ENCODE measurements at regions not wholly inside any gene's neighbourhood (a gene's known extent, or its start where the extent isn't known, plus 50 kb on each side); places are given as distances from the start of the nearest gene placed in this dataset.
A peak's percentile ranks its signal among the peaks of the same experiment; 100 is the strongest.

DNA sequence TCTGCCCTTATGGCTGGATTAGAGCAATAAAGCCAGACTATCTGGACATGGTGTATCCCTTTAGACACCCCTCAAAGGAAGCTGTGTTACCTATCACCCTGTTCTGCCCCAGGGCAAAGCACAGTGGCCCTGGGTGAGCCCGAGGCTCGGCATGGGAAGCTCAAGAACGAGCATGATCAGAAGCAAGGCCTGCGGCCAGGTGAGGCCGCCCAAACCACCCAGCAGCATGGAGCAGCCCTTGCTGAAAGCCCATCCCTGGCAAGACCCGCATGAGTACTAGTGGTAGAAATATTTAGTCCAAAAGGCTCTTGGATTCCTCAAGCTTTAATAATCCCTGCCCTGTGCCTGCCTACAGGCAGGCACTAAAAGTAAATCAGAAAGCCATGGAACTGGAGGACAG is 261.1 kb downstream of the MEX3B start:
- peaks cover 9% of the 10 kb centered on the region for H3K4me1 Mint-ChIP-seq
- H3K27me3 Mint-ChIP-seq (ENCODE audit: insufficient read depth, low read depth), result peaks cover 4% of the 10 kb centered on the region
- no peak overlapping the region for H2AFZ ChIP-seq (replicated peaks)
- no peak for TF ChIP-seq EZH2phosphoT487 (IDR thresholded peaks at IDR 0.05)
- no peak for TF ChIP-seq EZH2 (IDR thresholded peaks at IDR 0.05)
- TF ChIP-seq, protein P1, sequence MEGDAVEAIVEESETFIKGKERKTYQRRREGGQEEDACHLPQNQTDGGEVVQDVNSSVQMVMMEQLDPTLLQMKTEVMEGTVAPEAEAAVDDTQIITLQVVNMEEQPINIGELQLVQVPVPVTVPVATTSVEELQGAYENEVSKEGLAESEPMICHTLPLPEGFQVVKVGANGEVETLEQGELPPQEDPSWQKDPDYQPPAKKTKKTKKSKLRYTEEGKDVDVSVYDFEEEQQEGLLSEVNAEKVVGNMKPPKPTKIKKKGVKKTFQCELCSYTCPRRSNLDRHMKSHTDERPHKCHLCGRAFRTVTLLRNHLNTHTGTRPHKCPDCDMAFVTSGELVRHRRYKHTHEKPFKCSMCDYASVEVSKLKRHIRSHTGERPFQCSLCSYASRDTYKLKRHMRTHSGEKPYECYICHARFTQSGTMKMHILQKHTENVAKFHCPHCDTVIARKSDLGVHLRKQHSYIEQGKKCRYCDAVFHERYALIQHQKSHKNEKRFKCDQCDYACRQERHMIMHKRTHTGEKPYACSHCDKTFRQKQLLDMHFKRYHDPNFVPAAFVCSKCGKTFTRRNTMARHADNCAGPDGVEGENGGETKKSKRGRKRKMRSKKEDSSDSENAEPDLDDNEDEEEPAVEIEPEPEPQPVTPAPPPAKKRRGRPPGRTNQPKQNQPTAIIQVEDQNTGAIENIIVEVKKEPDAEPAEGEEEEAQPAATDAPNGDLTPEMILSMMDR (IDR thresholded peaks at IDR 0.05), result no peak
- H3K27me3 ChIP-seq, result no peaks in the 10 kb centered on the region
- H3K9me3 Mint-ChIP-seq, result peaks cover 11% of the 10 kb centered on the region
- no peak for DNase-seq (ENCODE audit: low spot score)
- no peaks in the 10 kb centered on the region for H3K9me3 ChIP-seq (ENCODE audit: low read depth)
- peaks cover 12% of the 10 kb centered on the region for H4K20me1 ChIP-seq (ENCODE audit: low read depth)
- no peaks in the 10 kb centered on the region for H3F3A ChIP-seq (ENCODE audit: low read depth)
- peaks cover 5% of the 10 kb centered on the region for H3K4me1 ChIP-seq
- H3K79me2 ChIP-seq (ENCODE audit: low read depth), result peaks cover 19% of the 10 kb centered on the region
- no peak overlapping the region for H3K27ac ChIP-seq
- no peak overlapping the region for H3K4me3 ChIP-seq
- no peak overlapping the region for H3K9ac ChIP-seq
- no peak overlapping the region for H3K4me3 Mint-ChIP-seq
- no peaks in the 10 kb centered on the region for H3K36me3 Mint-ChIP-seq
- H3K4me2 ChIP-seq, result peak overlapping the region; percentile 16
- no peaks in the 10 kb centered on the region for H3K36me3 ChIP-seq
- no peak overlapping the region for H3K27ac Mint-ChIP-seq

DNA sequence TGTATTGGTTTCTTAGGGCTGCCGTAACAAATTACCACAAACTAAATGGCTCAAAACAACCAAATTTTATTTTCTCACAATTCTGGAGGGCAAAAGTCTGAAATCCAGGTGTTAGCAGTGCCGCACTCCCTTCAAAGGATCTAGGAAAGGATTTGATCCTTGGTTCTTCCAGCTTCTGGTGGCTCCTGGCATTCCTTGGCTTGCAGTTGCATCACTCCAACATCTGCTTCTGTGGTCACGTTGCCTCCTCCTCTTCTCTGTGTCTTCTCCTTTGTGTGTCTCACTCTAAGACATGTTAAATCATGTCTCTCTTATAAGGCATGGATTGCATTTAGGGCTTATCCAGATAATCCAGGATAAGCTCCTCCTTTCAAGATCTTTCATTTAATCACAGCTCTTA is 262.2 kb downstream of the MEX3B start:
- Histone ChIP-seq H3K9ac (no peak overlapping the region), H3F3A (ENCODE audit: low read depth) (no peaks in the 10 kb centered on the region), H2AFZ (replicated peaks) (no peak overlapping the region), H3K27me3 (no peaks in the 10 kb centered on the region), H3K36me3 (no peaks in the 10 kb centered on the region), H3K4me1 (peaks cover 5% of the 10 kb centered on the region), H3K79me2 (ENCODE audit: low read depth) (peaks cover 12% of the 10 kb centered on the region), H3K4me3 (no peak overlapping the region), H4K20me1 (ENCODE audit: low read depth) (peaks cover 12% of the 10 kb centered on the region), H3K9me3 (ENCODE audit: low read depth) (no peaks in the 10 kb centered on the region), H3K27ac (no peak overlapping the region), H3K4me2 (no peak overlapping the region)
- H3K27me3 Mint-ChIP-seq (ENCODE audit: insufficient read depth, low read depth), result peaks cover 4% of the 10 kb centered on the region
- no peak overlapping the region for H3K27ac Mint-ChIP-seq
- no peak for DNase-seq (ENCODE audit: low spot score)
- no peak overlapping the region for H3K4me3 Mint-ChIP-seq
- H3K36me3 Mint-ChIP-seq, result no peaks in the 10 kb centered on the region
- peaks cover 11% of the 10 kb centered on the region for H3K9me3 Mint-ChIP-seq
- H3K4me1 Mint-ChIP-seq, result peaks cover 9% of the 10 kb centered on the region
- TF ChIP-seq EZH2phosphoT487 (IDR thresholded peaks at IDR 0.05) (no peak), EZH2 (IDR thresholded peaks at IDR 0.05) (no peak)
- TF ChIP-seq, protein P1 (IDR thresholded peaks at IDR 0.05), result no peak

- H4K20me1 ChIP-seq (ENCODE audit: low read depth), result peaks cover 12% of the 10 kb centered on the region
- peaks cover 5% of the 10 kb centered on the region for H3K4me1 ChIP-seq
- no peaks in the 10 kb centered on the region for H3F3A ChIP-seq (ENCODE audit: low read depth)
- no peak overlapping the region for H3K4me2 ChIP-seq
- H3K4me1 Mint-ChIP-seq, result peaks cover 9% of the 10 kb centered on the region
- H3K9ac ChIP-seq, result no peak overlapping the region
- no peaks in the 10 kb centered on the region for H3K36me3 Mint-ChIP-seq
- no peaks in the 10 kb centered on the region for H3K9me3 ChIP-seq (ENCODE audit: low read depth)
- no peak overlapping the region for H3K4me3 Mint-ChIP-seq
- peaks cover 10% of the 10 kb centered on the region for H3K9me3 Mint-ChIP-seq
- no peaks in the 10 kb centered on the region for H3K27me3 ChIP-seq
- peaks cover 10% of the 10 kb centered on the region for H3K79me2 ChIP-seq (ENCODE audit: low read depth)
- H2AFZ ChIP-seq (replicated peaks), result no peak overlapping the region
- TF ChIP-seq, protein P1 (IDR thresholded peaks at IDR 0.05), result no peak
- TF ChIP-seq EZH2 (IDR thresholded peaks at IDR 0.05) (no peak), EZH2phosphoT487 (IDR thresholded peaks at IDR 0.05) (no peak)
- no peak overlapping the region for H3K27ac Mint-ChIP-seq
- H3K4me3 ChIP-seq, result no peak overlapping the region
- no peaks in the 10 kb centered on the region for H3K36me3 ChIP-seq
- no peak for DNase-seq (ENCODE audit: low spot score)
- H3K27me3 Mint-ChIP-seq (ENCODE audit: insufficient read depth, low read depth), result peaks cover 3% of the 10 kb centered on the region
- no peak overlapping the region for H3K27ac ChIP-seq
Observed at GRCh38 chr15:81783076-81783475, 262.7 kb downstream of the MEX3B start.

Data from neural progenitor cell (in vitro differentiated cells).